NCI-H1694 (cell line): ENCODE measurements at regions not wholly inside any gene's neighbourhood (a gene's known extent, or its start where the extent isn't known, plus 50 kb on each side); places are given as distances from the start of the nearest gene placed in this dataset.

Source experiments
- DNase-seq: peaks from one replicate; lab custom pipeline; 2025; lab: John Stamatoyannopoulos, UW

- DNase-seq: no peak
These were observed 282.1 kb downstream of the NFIB start for GRCh38 chr9:14031810-14032209.

GRCh38 chr9:14031060-14031414, 282.9 kb downstream of the NFIB start:
- peak; percentile 27 for DNase-seq

GRCh38 chr9:14030375-14031059, 283.4 kb downstream of the NFIB start:
- DNase-seq: peak; percentile 24

DNA sequence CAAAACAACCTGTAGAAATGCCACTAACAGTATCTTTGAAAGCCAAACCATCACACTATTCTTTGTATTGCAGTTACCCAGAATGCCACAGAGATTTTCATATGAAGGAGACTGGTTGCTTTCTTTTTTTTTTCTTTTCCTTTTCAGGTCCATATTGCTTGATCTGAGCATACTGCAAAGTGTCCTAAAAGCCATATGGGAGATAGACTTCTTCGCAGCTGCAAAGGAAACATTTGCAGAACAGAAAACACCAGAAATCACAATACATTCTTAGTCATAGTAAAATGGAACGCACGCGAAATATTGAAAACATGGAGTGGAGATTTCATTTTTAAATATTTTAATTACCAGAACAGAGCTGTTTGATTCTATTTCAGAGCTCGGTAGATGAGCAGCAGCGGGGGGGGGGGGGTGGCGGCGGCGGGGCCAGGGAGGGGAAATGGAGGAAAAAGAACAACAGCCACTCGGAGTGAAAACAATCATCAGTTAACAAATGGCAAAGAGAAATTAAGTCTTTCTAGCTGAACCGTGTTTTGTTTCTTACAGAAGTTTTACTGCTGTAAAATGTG, 284.1 kb downstream of the NFIB start:
- no peak for DNase-seq

DNA sequence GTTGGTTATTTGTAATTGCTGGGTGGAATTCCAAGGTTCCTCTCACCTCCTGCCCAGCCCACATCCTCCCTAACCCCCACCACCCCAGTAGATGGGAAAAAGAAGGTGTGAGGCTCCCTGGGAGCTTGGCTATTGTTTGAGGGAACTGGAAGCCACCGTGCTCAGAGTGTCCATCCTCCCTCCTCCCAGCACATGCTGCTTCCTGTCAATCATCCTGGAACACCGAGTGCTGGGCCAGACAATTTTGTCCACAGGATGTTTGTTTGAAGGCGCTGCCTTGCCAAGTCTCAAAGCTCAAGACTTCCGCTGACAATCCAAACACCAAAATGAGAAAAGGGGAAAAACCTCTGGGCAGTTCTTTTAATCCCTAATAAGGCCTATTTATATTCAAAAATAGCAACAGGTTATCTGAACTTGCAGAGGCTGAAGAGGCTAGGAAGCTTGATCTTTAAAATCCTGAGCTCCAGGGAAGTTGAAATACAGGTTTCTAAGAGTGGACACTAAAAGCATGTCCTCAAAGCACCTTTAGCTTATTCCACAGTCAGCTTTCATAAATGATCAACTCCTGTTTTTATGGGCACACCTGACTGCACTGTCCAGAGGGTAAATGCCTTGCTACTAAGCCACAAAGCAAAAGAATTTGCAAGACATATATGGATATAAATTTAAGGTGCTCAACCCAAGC, 286.7 kb downstream of the NFIB start:
- DNase-seq: no peak

DNA sequence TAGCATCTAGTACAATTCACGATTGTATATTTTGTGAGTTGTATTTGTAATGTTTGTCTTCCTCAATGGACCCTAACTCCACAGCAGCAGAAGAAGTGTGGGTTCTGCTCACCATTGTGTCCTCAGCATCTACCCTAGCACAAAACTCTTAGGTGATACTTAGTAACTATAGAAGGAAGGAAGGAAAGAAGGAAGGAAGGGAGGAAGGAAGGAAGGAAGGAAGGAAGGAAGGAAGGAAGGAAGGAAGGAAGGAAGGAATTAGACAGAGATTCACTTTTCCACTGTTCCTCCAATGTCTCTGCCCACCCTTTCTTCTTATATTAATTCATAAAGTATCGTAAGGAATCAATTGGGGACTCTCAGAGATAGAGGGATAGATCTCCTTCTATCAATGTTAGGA, 288.2 kb downstream of the NFIB start:
- no peak for DNase-seq

- DNase-seq: no peak
These were observed 290.7 kb downstream of the NFIB start for GRCh38 chr9:14023285-14023684.

GRCh38 chr9:14021871-14022525, 291.9 kb downstream of the NFIB start:
- no peak for DNase-seq

DNA sequence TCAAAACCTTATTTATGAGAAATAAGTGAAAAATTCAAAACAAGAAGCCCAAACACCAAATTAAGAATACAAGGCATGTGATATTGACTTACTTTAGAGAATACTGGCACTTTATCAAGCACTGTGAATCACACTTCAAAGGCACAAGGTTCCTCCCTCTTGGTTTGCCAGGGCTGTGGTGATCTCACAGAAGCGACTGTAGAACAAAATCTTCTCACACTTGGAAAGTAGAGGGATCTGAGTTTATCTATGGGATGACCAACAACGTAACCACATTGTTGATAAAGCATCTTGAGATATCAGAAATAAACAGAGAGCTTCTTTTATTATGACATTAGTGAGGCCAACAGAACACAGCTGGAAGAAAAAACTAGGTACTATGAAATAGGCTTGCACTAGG, 295.9 kb downstream of the NFIB start:
- no peak for DNase-seq

- no peak for DNase-seq
These were observed 299.2 kb downstream of the NFIB start for GRCh38 chr9:14014744-14015143.

DNA sequence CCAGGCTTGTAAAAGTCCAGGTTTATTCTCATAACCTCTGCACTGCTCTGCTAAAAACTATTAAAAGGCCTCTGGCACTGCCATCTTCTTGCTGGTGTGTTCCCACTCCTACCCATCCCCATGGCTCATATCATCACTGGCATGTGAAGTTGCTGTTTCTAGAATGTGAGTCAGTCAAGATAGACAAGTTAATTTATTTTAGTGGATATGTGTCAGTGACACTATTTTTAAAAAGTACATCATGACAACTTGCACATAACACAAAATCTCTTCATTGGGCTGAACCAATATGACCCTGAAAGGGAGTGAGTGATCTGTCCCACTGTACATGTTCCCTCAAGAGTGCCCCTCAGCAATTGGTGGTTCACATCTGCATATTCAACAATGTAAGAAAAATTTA, 299.7 kb downstream of the NFIB start:
- DNase-seq: no peak

DNA sequence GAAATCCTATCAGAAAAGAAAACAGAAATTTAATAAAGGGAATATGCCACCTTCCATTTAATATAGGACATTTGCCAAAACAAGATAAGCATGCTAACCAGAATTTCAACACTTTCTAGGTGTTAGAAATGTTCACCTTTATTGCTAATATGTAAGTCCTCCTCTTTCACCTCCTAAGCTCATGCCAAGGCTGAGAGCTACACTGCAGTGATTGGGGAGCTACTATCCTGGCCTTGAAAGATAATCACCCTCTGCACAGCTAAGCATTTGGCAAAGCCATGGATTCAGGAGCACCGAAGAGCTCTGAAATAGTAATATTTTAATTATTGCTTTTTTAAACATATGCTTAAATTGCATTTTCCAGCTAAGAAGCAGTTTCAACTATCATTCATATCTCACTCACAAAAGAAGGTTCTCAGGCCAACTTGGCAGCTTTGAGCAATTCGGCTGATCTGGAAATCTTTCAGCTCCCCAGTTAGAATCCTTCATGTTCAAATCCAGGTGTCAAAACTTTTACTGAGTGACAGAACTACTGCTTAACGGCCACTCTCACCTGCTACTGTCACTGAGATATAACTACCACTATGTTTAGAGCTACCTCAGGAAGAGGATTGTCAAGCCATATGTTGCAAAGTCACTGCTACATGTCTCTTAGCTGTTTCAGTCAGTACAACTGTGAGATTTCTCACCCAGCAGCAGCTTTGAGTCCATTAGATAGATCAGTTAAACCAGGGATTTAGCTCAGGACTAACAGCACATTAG, 302.0 kb downstream of the NFIB start:
- DNase-seq: no peak

GRCh38 chr9:14007190-14007769, 306.7 kb downstream of the NFIB start:
- no peak for DNase-seq

DNA sequence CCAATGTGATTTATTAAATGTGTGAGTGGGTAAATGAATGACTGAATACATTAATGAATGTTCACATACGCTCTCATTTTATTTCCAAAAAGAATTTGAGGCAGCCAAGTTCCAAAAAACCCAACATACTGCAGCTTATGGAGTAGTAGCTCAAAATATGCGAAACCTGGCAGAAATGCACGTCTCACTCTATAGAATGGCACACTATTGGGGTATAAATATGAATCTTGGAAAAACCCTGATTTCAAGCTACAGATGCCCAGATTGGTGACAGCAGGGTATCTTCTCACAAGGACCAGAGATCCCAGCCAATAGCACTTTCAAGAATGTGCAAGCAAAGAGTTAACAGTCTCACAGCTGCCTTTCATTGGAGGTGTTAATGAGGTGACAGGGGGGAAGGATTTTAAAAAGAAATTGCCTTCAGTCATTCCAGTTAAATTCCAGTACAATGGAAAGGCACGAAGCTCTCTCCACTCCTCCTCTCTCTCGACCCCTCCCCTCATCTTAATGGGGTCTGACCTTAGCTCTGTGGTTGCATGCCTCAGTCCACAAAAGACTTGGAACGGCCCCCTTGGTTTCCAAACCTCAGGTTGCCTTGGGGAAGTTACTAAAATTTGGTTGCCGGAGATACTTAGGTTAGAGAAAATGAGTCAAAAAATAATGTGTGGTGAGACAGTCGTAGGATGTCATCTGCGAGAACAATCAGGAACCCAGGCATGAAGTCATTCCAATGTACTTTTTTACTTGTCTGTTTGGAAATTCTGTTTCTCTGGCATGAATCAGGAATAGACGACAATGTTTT, 307.4 kb downstream of the NFIB start:
- DNase-seq: no peak

GRCh38 chr9:14004110-14004509, 309.8 kb downstream of the NFIB start:
- no peak for DNase-seq

DNA sequence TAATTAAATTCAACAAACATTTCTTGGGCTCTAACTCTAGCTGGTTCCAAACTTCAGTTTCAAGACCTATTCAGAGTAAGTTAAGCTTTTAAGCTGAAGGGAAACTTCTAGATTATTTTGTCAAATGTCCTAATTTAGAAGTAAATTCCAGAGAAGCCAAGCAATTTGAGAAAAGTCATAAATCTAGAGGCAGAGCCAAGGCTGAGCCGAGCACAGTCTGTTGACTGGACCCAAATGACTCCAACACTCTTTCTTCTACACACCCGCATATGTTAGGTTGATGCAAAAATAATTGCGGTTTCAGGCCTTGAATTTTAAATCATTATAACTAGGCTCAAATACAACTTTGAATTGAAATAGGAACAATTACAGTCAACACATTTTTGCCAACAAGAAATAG, 319.7 kb downstream of the NFIB start:
- DNase-seq: no peak

DNA sequence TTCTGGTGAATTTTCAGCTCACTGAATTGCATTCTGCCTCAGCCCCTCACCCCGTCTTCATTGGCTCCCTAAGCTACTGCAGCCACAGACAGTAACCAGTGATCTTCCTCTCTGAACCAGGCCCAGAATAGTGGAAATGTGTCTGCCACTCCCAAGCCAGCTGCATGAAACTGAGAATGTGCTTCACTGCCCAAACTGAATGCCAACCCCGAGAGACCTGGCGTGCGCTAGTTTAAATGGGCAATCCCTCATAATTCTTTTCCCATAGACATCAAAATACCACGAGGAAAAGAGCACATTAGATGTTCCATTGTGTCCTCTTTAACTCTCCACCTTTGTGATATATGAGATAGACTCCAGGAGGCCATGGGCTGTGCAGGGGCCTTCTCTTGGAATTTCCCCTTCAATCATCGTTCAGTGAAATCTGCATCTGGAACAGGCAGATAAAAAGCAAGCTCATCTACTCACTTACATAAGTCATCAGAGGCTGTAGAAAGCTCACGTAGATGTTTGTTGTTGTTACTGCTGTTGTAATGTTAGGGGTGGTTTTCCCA, 320.2 kb downstream of the NFIB start:
- DNase-seq: no peak

- no peak for DNase-seq
These were observed 321.5 kb downstream of the NFIB start for GRCh38 chr9:13992138-13993088.

- no peak for DNase-seq
These were observed 322.5 kb downstream of the NFIB start for GRCh38 chr9:13991395-13991794.

GRCh38 chr9:13990994-13991393, 322.9 kb downstream of the NFIB start:
- no peak for DNase-seq
